H9 (cell line): ENCODE measurements at regions not wholly inside any gene's neighbourhood (a gene's known extent, or its start where the extent isn't known, plus 50 kb on each side); places are given as distances from the start of the nearest gene placed in this dataset.

Source experiments
- DNase-seq: peaks from one replicate; pipeline ENCODE4 v3.0.0-alpha.2; 2017
- H2AFZ ChIP-seq: one replicate; pipeline ENCODE4 v1.6.1; 2013; ENCODE audit warnings: mild to moderate bottlenecking, low read length, control low read depth, moderate library complexity
- H2AK5ac ChIP-seq: 2 replicates; pipeline ENCODE4 v1.6.1; 2013; ENCODE audit warnings: low read length, control low read depth, mixed read lengths; ENCODE audit not compliant: insufficient read length
- H2BK120ac ChIP-seq: one replicate; pipeline ENCODE4 v1.6.1; 2013; ENCODE audit warnings: low read depth, mild to moderate bottlenecking, low read length, control low read depth, inconsistent platforms; ENCODE audit not compliant: poor library complexity, severe bottlenecking
- H2BK12ac ChIP-seq: 2 replicates; pipeline ENCODE4 v1.6.1; 2013; ENCODE audit warnings: low read length, control low read depth, mixed read lengths, low read depth; ENCODE audit not compliant: insufficient read length
- H2BK15ac ChIP-seq: 2 replicates; pipeline ENCODE4 v1.6.1; 2013; ENCODE audit warnings: low read depth, low read length, control low read depth
- H2BK20ac ChIP-seq: one replicate; pipeline ENCODE4 v1.6.1; 2013; ENCODE audit warnings: low read depth, mild to moderate bottlenecking, low read length, control low read depth, inconsistent platforms; ENCODE audit not compliant: poor library complexity, severe bottlenecking
- H2BK5ac ChIP-seq: 2 replicates; pipeline ENCODE4 v1.6.1; 2013; ENCODE audit warnings: low read length, control low read depth, mixed read lengths; ENCODE audit not compliant: insufficient read length
- H3K14ac ChIP-seq: 2 replicates; pipeline ENCODE4 v1.6.1; 2013; ENCODE audit warnings: low read length, control low read depth; ENCODE audit not compliant: insufficient read depth
- H3K18ac ChIP-seq: 2 replicates; pipeline ENCODE4 v1.6.1; 2013; ENCODE audit warnings: low read depth, mild to moderate bottlenecking, mixed read lengths, low read length, control low read depth; ENCODE audit not compliant: insufficient read length
- H3K23ac ChIP-seq: 2 replicates; pipeline ENCODE4 v1.6.1; 2013; ENCODE audit warnings: low read length, control low read depth, mixed read lengths, low read depth; ENCODE audit not compliant: insufficient read length
- H3K23me2 ChIP-seq: 2 replicates; pipeline ENCODE4 v1.6.1; 2013; ENCODE audit warnings: low read depth, mild to moderate bottlenecking, mixed read lengths, low read length, control low read depth; ENCODE audit not compliant: insufficient read length, poor library complexity, severe bottlenecking
- H3K27ac ChIP-seq: 2 replicates; pipeline ENCODE4 v1.5.1; 2013; ENCODE audit warnings: low read length, control low read depth, mixed read lengths, low read depth; ENCODE audit not compliant: insufficient read length
- H3K27me3 ChIP-seq: 2 replicates; pipeline ENCODE4 v1.6.1; 2013; ENCODE audit warnings: low read length, control low read depth, inconsistent platforms; ENCODE audit not compliant: insufficient read depth
- H3K4ac ChIP-seq: 2 replicates; pipeline ENCODE4 v1.6.1; 2013; ENCODE audit warnings: low read depth, mild to moderate bottlenecking, control low read depth, inconsistent platforms, low read length, moderate library complexity
- H3K4me1 ChIP-seq: 2 replicates; pipeline ENCODE4 v1.6.1; 2013; ENCODE audit warnings: low read length, control low read depth, inconsistent platforms; ENCODE audit not compliant: insufficient read depth
- H3K4me2 ChIP-seq: 2 replicates; pipeline ENCODE4 v1.6.1; 2013; ENCODE audit warnings: low read length, control low read depth, mixed read lengths; ENCODE audit not compliant: insufficient read length, insufficient read depth
- H3K56ac ChIP-seq: 2 replicates; pipeline ENCODE4 v1.6.1; 2013; ENCODE audit warnings: low read depth, mild to moderate bottlenecking, mixed read lengths, low read length, control low read depth; ENCODE audit not compliant: insufficient read length
- H3K79me1 ChIP-seq: 2 replicates; pipeline ENCODE4 v1.6.1; 2013; ENCODE audit warnings: low read depth, mild to moderate bottlenecking, moderate library complexity, low read length, control low read depth, inconsistent platforms; ENCODE audit not compliant: insufficient read depth, poor library complexity, severe bottlenecking
- H3K79me2 ChIP-seq: 2 replicates; pipeline ENCODE4 v1.6.1; 2013; ENCODE audit warnings: low read length, control low read depth, inconsistent platforms; ENCODE audit not compliant: insufficient read depth
- H3K9ac ChIP-seq: 2 replicates; pipeline ENCODE4 v1.6.1; 2013; ENCODE audit warnings: low read length, control low read depth, mixed read lengths; ENCODE audit not compliant: insufficient read length; ENCODE audit errors: extremely low read depth
- H3K9me3 ChIP-seq: one replicate; pipeline ENCODE4 v1.6.1; 2013; ENCODE audit warnings: low read depth, low read length, inconsistent platforms; ENCODE audit not compliant: control insufficient read depth
- H3T11ph ChIP-seq: one replicate; pipeline ENCODE4 v1.6.1; 2013; ENCODE audit warnings: mild to moderate bottlenecking, low read length, control low read depth, inconsistent platforms
- H4K20me1 ChIP-seq: one replicate; pipeline ENCODE4 v1.6.1; 2013; ENCODE audit not compliant: control insufficient read depth, insufficient read length, insufficient read depth
- H4K5ac ChIP-seq: 2 replicates; pipeline ENCODE4 v1.6.1; 2013; ENCODE audit warnings: low read depth, mild to moderate bottlenecking, mixed read lengths, low read length, control low read depth; ENCODE audit not compliant: insufficient read length
- H4K8ac ChIP-seq: replicated peaks from 2 replicates; pipeline ENCODE4 v1.6.1; 2013; ENCODE audit warnings: low read length, control low read depth, mixed read lengths, low read depth; ENCODE audit not compliant: insufficient read length
- H4K91ac ChIP-seq: 2 replicates; pipeline ENCODE4 v1.6.1; 2013; ENCODE audit warnings: low read depth, mild to moderate bottlenecking, moderate library complexity, mixed read lengths, low read length, control low read depth; ENCODE audit not compliant: insufficient read length
- H3K27ac Mint-ChIP-seq, 3 experiments: 2 replicates in 2 of 3; 3 replicates in 1 of 3; pipeline ENCODE4 v1.8.0; 2020 to 2021; ENCODE audit warnings: mixed read lengths in 3 of 3, mild to moderate bottlenecking in 1 of 3, moderate library complexity in 1 of 3
- H3K27me3 Mint-ChIP-seq: 2 replicates; pipeline ENCODE4 v1.8.0; 2021; ENCODE audit warnings: low read depth, mild to moderate bottlenecking, moderate library complexity, mixed read lengths
- H3K36me3 Mint-ChIP-seq, 3 experiments: 2 replicates in 2 of 3; 3 replicates in 1 of 3; pipeline ENCODE4 v1.8.0; 2020 to 2021; ENCODE audit warnings: low read depth in 3 of 3, mixed read lengths in 3 of 3; ENCODE audit not compliant: insufficient read depth in 1 of 3
- H3K4me1 Mint-ChIP-seq, 2 experiments: 2 replicates each; pipeline ENCODE4 v1.8.0; 2020; ENCODE audit warnings: mixed read lengths in 2 of 2
- H3K4me3 Mint-ChIP-seq, 2 experiments: 2 replicates in 1 of 2; 3 replicates in 1 of 2; pipeline ENCODE4 v1.8.0; 2020 to 2021; ENCODE audit warnings: mild to moderate bottlenecking in 2 of 2, mixed read lengths in 2 of 2, moderate library complexity in 1 of 2
- H3K9me3 Mint-ChIP-seq, 2 experiments: 2 replicates in 1 of 2; 3 replicates in 1 of 2; pipeline ENCODE4 v1.8.0; 2020; ENCODE audit warnings: mild to moderate bottlenecking in 2 of 2, mixed read lengths in 2 of 2, moderate library complexity in 1 of 2
- CTCF ChIP-seq: fragments of 200-600 bp; sonication (generic); conservative IDR thresholded peaks from 3 replicates; pipeline ENCODE4 v1.8.0; 2021; ENCODE audit warnings: antibody characterized with exemption, mild to moderate bottlenecking
- WGBS: extraction: QIAGEN DNeasy Blood & Tissue Kit; methylation state at CpG from one replicate; pipeline ENCODE4 v1.1.7; 2013; ENCODE audit warnings: missing lambda C conversion rate, low lambda C conversion rate, mixed read lengths; ENCODE audit not compliant: insufficient read length; ENCODE audit errors: extremely low coverage; 5-methylcytosine and 5-hydroxymethylcytosine counted together

GRCh38 chr5:166353580-166353979 is 1937.9 kb upstream of the WWC1 start:
- no peak overlapping the region for H2BK12ac ChIP-seq
- no peak overlapping the region for H3K27ac Mint-ChIP-seq
- no peaks in the 10 kb centered on the region for H3K79me1 ChIP-seq
- no peaks in the 10 kb centered on the region; the same call in 1 of the 2 replicates for H3K4me1 ChIP-seq
- no peak overlapping the region for H4K5ac ChIP-seq
- H2BK15ac ChIP-seq: no peak overlapping the region
- H3K4me3 Mint-ChIP-seq: no peak overlapping the region
- no peak overlapping the region for H3K18ac ChIP-seq
- H3K4me2 ChIP-seq: no peak overlapping the region
- H3K23me2 ChIP-seq: no peaks in the 10 kb centered on the region
- H2BK120ac ChIP-seq: no peak overlapping the region
- H3K56ac ChIP-seq: no peak overlapping the region
- no peaks in the 10 kb centered on the region for H3K27me3 ChIP-seq
- peaks cover 0 to 5% (median 3%) of the 10 kb centered on the region in 3 experiments; a peak in 4 of 7 replicates for H3K36me3 Mint-ChIP-seq
- peaks cover 15% of the 10 kb centered on the region in 2 experiments for H3K4me1 Mint-ChIP-seq
- no peaks in the 10 kb centered on the region for H3K9me3 ChIP-seq
- no peak overlapping the region for H2AK5ac ChIP-seq
- WGBS: no CpG with 5 or more reads among the region's 2 CpGs
- H3K14ac ChIP-seq: no peak overlapping the region
- no peak for DNase-seq
- TF ChIP-seq CTCF: no peak
- no peak overlapping the region for H4K91ac ChIP-seq
- H3K4ac ChIP-seq: no peak overlapping the region
- no peak overlapping the region for H3K9ac ChIP-seq
- no peak overlapping the region for H3K23ac ChIP-seq
- no peak overlapping the region for H2AFZ ChIP-seq
- no peaks in the 10 kb centered on the region for H4K20me1 ChIP-seq
- H2BK20ac ChIP-seq: no peak overlapping the region
- H4K8ac ChIP-seq: no peak overlapping the region
- H3K79me2 ChIP-seq: no peaks in the 10 kb centered on the region
- H3T11ph ChIP-seq: no peak overlapping the region
- H3K27me3 Mint-ChIP-seq: no peaks in the 10 kb centered on the region
- H3K27ac ChIP-seq: no peak overlapping the region
- peaks cover 2 to 4% of the 10 kb centered on the region in 2 experiments; a peak in 1 of 5 replicates for H3K9me3 Mint-ChIP-seq
- H2BK5ac ChIP-seq: no peak overlapping the region
